Ishikawa (cell line): ENCODE measurements at regions not wholly inside any gene's neighbourhood (a gene's known extent, or its start where the extent isn't known, plus 50 kb on each side); places are given as distances from the start of the nearest gene placed in this dataset.

ENCODE experiments used
- CEBPB ChIP-seq: IDR thresholded peaks from 2 replicates; pipeline ENCODE4 v1.6.1; 2012
- RAD21 ChIP-seq: IDR thresholded peaks from 2 replicates; pipeline ENCODE4 v1.6.1; 2012; ENCODE audit warnings: low read depth
- REST ChIP-seq: IDR thresholded peaks from 2 replicates; pipeline ENCODE4 v1.6.1; 2012; ENCODE audit warnings: low read depth, mild to moderate bottlenecking
- TAF1 ChIP-seq: IDR thresholded peaks from 2 replicates; pipeline ENCODE4 v1.6.1; 2012; ENCODE audit warnings: low read depth, mild to moderate bottlenecking
- TEAD4 ChIP-seq: IDR thresholded peaks from 2 replicates; pipeline ENCODE4 v1.6.1; 2012
- YY1 ChIP-seq: IDR thresholded peaks from 2 replicates; pipeline ENCODE4 v1.6.1; 2012; ENCODE audit warnings: low read depth
- TF ChIP-seq, protein P1 (sequence below): IDR thresholded peaks from 2 replicates; pipeline ENCODE4 v1.6.1; 2012
- TF ChIP-seq, protein P2 (sequence below): IDR thresholded peaks from 2 replicates; pipeline ENCODE4 v1.6.1; 2012

- TF ChIP-seq YY1 (no peak), TEAD4 (no peak), REST (no peak), TAF1 (no peak), RAD21 (no peak), CEBPB (no peak)
- TF ChIP-seq, protein P1, sequence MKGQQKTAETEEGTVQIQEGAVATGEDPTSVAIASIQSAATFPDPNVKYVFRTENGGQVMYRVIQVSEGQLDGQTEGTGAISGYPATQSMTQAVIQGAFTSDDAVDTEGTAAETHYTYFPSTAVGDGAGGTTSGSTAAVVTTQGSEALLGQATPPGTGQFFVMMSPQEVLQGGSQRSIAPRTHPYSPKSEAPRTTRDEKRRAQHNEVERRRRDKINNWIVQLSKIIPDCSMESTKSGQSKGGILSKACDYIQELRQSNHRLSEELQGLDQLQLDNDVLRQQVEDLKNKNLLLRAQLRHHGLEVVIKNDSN = no peak
- TF ChIP-seq, protein P2, sequence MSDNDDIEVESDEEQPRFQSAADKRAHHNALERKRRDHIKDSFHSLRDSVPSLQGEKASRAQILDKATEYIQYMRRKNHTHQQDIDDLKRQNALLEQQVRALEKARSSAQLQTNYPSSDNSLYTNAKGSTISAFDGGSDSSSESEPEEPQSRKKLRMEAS = no peak
These were observed 589.2 kb downstream of the METTL4 start for GRCh38 chr18:1982056-1982455.
